ENCODE measurements at regions not wholly inside any gene's neighbourhood (a gene's known extent, or its start where the extent isn't known, plus 50 kb on each side); places are given as distances from the start of the nearest gene placed in this dataset.

DNA sequence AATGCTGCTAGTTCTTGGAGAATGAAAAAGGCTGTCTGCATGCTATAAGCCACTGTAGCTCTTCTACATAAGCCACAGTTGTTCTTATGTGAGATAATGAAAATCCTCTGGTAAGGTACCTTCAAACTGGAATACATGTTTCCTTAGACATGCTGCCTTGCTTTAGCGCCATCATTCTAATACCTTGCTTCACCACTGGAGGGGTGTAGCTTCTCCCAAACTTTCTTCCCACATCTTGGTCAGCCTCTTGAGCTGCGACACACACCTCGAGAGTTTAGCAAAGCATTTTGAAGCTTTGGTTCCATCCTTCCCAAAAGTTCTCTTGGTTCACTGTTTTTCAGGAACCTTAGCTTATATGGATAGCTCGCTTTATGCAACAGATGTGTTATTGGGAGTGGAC, 69.5 kb downstream of the NKX2-1 start:
- no peak for TF ChIP-seq POLR2A (IDR thresholded peaks at IDR 0.05)
- TF ChIP-seq, protein P1, sequence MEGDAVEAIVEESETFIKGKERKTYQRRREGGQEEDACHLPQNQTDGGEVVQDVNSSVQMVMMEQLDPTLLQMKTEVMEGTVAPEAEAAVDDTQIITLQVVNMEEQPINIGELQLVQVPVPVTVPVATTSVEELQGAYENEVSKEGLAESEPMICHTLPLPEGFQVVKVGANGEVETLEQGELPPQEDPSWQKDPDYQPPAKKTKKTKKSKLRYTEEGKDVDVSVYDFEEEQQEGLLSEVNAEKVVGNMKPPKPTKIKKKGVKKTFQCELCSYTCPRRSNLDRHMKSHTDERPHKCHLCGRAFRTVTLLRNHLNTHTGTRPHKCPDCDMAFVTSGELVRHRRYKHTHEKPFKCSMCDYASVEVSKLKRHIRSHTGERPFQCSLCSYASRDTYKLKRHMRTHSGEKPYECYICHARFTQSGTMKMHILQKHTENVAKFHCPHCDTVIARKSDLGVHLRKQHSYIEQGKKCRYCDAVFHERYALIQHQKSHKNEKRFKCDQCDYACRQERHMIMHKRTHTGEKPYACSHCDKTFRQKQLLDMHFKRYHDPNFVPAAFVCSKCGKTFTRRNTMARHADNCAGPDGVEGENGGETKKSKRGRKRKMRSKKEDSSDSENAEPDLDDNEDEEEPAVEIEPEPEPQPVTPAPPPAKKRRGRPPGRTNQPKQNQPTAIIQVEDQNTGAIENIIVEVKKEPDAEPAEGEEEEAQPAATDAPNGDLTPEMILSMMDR (IDR thresholded peaks at IDR 0.05): no peak
